LNCaP clone FGC (cell line): ENCODE measurements at regions not wholly inside any gene's neighbourhood (a gene's known extent, or its start where the extent isn't known, plus 50 kb on each side); places are given as distances from the start of the nearest gene placed in this dataset.

Experiments used
- DNase-seq: peaks from one replicate; pipeline ENCODE4 v3.0.0-alpha.2; 2011; ENCODE audit warnings: low read depth
- H3K4me3 ChIP-seq: 2 replicates; pipeline ENCODE4 v1.5.1; 2011; ENCODE audit warnings: mild to moderate bottlenecking, low read depth, low read length, control low read depth
- CTCF ChIP-seq: IDR thresholded peaks from 2 replicates; pipeline ENCODE4 v1.5.1; 2012; ENCODE audit warnings: mild to moderate bottlenecking; ENCODE audit not compliant: control insufficient read depth, insufficient read depth; ENCODE audit errors: extremely low read depth

- no peak for TF ChIP-seq CTCF
- DNase-seq: no peak
- H3K4me3 ChIP-seq: no peak overlapping the region
Observed at GRCh38 chr16:22685459-22685830, 128.5 kb upstream of the HS3ST2 start.

GRCh38 chr16:22687031-22687530 lies 126.9 kb upstream of the HS3ST2 start:
- no peak for TF ChIP-seq CTCF
- no peak for DNase-seq
- no peak overlapping the region for H3K4me3 ChIP-seq

GRCh38 chr16:22688463-22688862 lies 125.5 kb upstream of the HS3ST2 start:
- DNase-seq: no peak
- TF ChIP-seq CTCF: no peak
- H3K4me3 ChIP-seq: no peak overlapping the region

GRCh38 chr16:22688930-22689329 lies 125.0 kb upstream of the HS3ST2 start:
- no peak for TF ChIP-seq CTCF
- DNase-seq: no peak
- no peak overlapping the region for H3K4me3 ChIP-seq

GRCh38 chr16:22691335-22691734 lies 122.6 kb upstream of the HS3ST2 start:
- H3K4me3 ChIP-seq: no peak overlapping the region
- no peak for DNase-seq
- TF ChIP-seq CTCF: no peak

GRCh38 chr16:22692034-22692433 lies 121.9 kb upstream of the HS3ST2 start:
- no peak overlapping the region for H3K4me3 ChIP-seq
- no peak for TF ChIP-seq CTCF
- no peak for DNase-seq

GRCh38 chr16:22692916-22693637 lies 120.9 kb upstream of the HS3ST2 start:
- no peak for DNase-seq
- no peak for TF ChIP-seq CTCF
- H3K4me3 ChIP-seq: no peak overlapping the region
